H1 (cell line): ENCODE measurements at regions not wholly inside any gene's neighbourhood (a gene's known extent, or its start where the extent isn't known, plus 50 kb on each side); places are given as distances from the start of the nearest gene placed in this dataset.

Source experiments
- CTCF ChIA-PET: fragments of 300-600 bp; sonication (Branson Sonifier 250); formaldehyde crosslinking; loops from one replicate; lab custom pipeline; 2021; ENCODE audit not compliant: partially characterized antibody; lab: Charles Lee
- POLR2A ChIA-PET: fragments of 300-600 bp; sonication (Branson Sonifier 250); formaldehyde crosslinking; loops from one replicate; lab custom pipeline; 2021; ENCODE audit warnings: inconsistent platforms; ENCODE audit not compliant: partially characterized antibody; lab: Charles Lee
- DNase-seq, 2 experiments: peaks; one replicate each; pipeline versions ENCODE4 v3.0.0 to v3.0.0-alpha.2; 2010 to 2022; ENCODE audit warnings: low spot score in 2 of 2, low read depth in 1 of 2, mixed read lengths in 1 of 2
- FAIRE-seq: peaks from 2 replicates; lab custom pipeline; 2011; peaks lifted over from hg19 to GRCh38; lab: Jason Lieb, UNC
- H2AFZ ChIP-seq: 2 replicates; pipeline ENCODE4 v1.8.1; 2012; ENCODE audit warnings: low read length, inconsistent platforms
- H2AK5ac ChIP-seq: 2 replicates; pipeline ENCODE4 v1.6.1; 2013; ENCODE audit warnings: low read depth, low read length
- H2BK120ac ChIP-seq: replicated peaks from 2 replicates; pipeline ENCODE3; 2013; ENCODE audit warnings: low read depth, low read length, inconsistent platforms
- H2BK12ac ChIP-seq: 2 replicates; pipeline ENCODE4 v1.6.1; 2013; ENCODE audit warnings: low read depth, low read length
- H2BK15ac ChIP-seq: 2 replicates; pipeline ENCODE4 v1.6.1; 2013; ENCODE audit warnings: low read length
- H2BK20ac ChIP-seq: 2 replicates; pipeline ENCODE4 v1.6.1; 2013; ENCODE audit warnings: low read length
- H2BK5ac ChIP-seq: 2 replicates; pipeline ENCODE4 v1.6.1; 2013; ENCODE audit warnings: low read depth, low read length
- H3K14ac ChIP-seq: 2 replicates; pipeline ENCODE4 v1.6.1; 2013; ENCODE audit warnings: inconsistent platforms; ENCODE audit not compliant: insufficient read length
- H3K18ac ChIP-seq: 2 replicates; pipeline ENCODE4 v1.6.1; 2013; ENCODE audit warnings: low read length; ENCODE audit errors: extremely low read depth
- H3K23ac ChIP-seq: 2 replicates; pipeline ENCODE4 v1.6.1; 2013; ENCODE audit warnings: inconsistent platforms; ENCODE audit not compliant: insufficient read length
- H3K23me2 ChIP-seq: 2 replicates; pipeline ENCODE4 v1.6.1; 2013; ENCODE audit warnings: low read depth, low read length
- H3K27ac ChIP-seq: 2 replicates; pipeline ENCODE4 v1.6.1; 2011; ENCODE audit warnings: low read depth, low read length, inconsistent platforms
- H3K27me3 ChIP-seq, 4 experiments: replicated peaks in 1 of 4; 1 replicate in 1 of 4; 2 replicates in 3 of 4; pipeline versions ENCODE4 v1.6.1 to v1.8.1; 2011 to 2013; ENCODE audit warnings: low read length in 3 of 4, mild to moderate bottlenecking in 3 of 4, inconsistent platforms in 2 of 4, mixed read lengths in 2 of 4, moderate library complexity in 1 of 4; ENCODE audit not compliant: control insufficient read depth in 3 of 4, insufficient read depth in 3 of 4; ENCODE audit errors: extremely low read depth in 1 of 4
- H3K36me3 ChIP-seq, 4 experiments: 2 replicates each; pipeline versions ENCODE4 v1.6.1 to v1.8.1; 2011 to 2013; ENCODE audit warnings: mild to moderate bottlenecking in 4 of 4, low read length in 3 of 4, moderate library complexity in 2 of 4, control low read depth in 1 of 4, inconsistent platforms in 1 of 4; ENCODE audit not compliant: insufficient read depth in 4 of 4, control insufficient read depth in 2 of 4
- H3K4ac ChIP-seq: replicated peaks from 2 replicates; pipeline ENCODE3; 2013; ENCODE audit warnings: low read length, low read depth, mixed read lengths, inconsistent platforms; ENCODE audit not compliant: insufficient read length
- H3K4me1 ChIP-seq, 4 experiments: replicated peaks in 1 of 4; 1 replicate in 1 of 4; 2 replicates in 3 of 4; pipeline versions ENCODE4 v1.6.1 to v1.8.1; 2011 to 2013; ENCODE audit warnings: low read length in 3 of 4, inconsistent platforms in 2 of 4, mixed read lengths in 1 of 4; ENCODE audit not compliant: insufficient read depth in 4 of 4, control insufficient read depth in 3 of 4
- H3K4me2 ChIP-seq, 2 experiments: 2 replicates each; pipeline versions ENCODE4 v1.6.1 to v1.8.1; 2011 to 2013; ENCODE audit warnings: low read depth in 2 of 2, low read length in 2 of 2, control low read depth in 1 of 2, inconsistent platforms in 1 of 2, mild to moderate bottlenecking in 1 of 2; ENCODE audit not compliant: insufficient read depth in 1 of 2
- H3K4me3 ChIP-seq, 4 experiments: fragments of 200-600, 300-600 bp in 1 of 4; sonication (generic), shearing (Covaris generic), sonication (Bioruptor Twin) in 1 of 4; 2 replicates each; pipeline versions ENCODE4 v1.5.1 to v1.8.1; 2011 to 2016; ENCODE audit warnings: low read length in 4 of 4, low read depth in 3 of 4, control low read depth in 2 of 4, inconsistent platforms in 2 of 4, mild to moderate bottlenecking in 2 of 4, mixed read lengths in 1 of 4, moderate library complexity in 1 of 4; ENCODE audit not compliant: insufficient read depth in 2 of 4; ENCODE audit errors: extremely low read depth in 1 of 4
- H3K56ac ChIP-seq: replicated peaks from 2 replicates; pipeline ENCODE3; 2013; ENCODE audit warnings: low read depth, mild to moderate bottlenecking, mixed read lengths, low read length, inconsistent platforms; ENCODE audit not compliant: insufficient read length
- H3K79me1 ChIP-seq: 2 replicates; pipeline ENCODE4 v1.6.1; 2013; ENCODE audit warnings: low read depth, low read length, control low read depth
- H3K79me2 ChIP-seq, 2 experiments: 2 replicates each; pipeline versions ENCODE4 v1.6.1 to v1.8.1; 2012 to 2013; ENCODE audit warnings: low read length in 2 of 2, mild to moderate bottlenecking in 2 of 2, inconsistent platforms in 1 of 2; ENCODE audit not compliant: insufficient read depth in 2 of 2, control insufficient read depth in 1 of 2
- H3K9ac ChIP-seq, 4 experiments: replicated peaks in 1 of 4; 1 replicate in 1 of 4; 2 replicates in 3 of 4; pipeline versions ENCODE4 v1.6.1 to v1.8.1; 2011 to 2013; ENCODE audit warnings: low read depth in 3 of 4, low read length in 3 of 4, control low read depth in 2 of 4, mild to moderate bottlenecking in 2 of 4, moderate library complexity in 2 of 4, inconsistent platforms in 1 of 4; ENCODE audit errors: extremely low read depth in 1 of 4
- H3K9me3 ChIP-seq, 2 experiments: 2 replicates each; pipeline versions ENCODE4 v1.6.1 to v1.8.1; 2012 to 2013; ENCODE audit warnings: mild to moderate bottlenecking in 2 of 2, moderate library complexity in 2 of 2, control low read depth in 1 of 2, inconsistent platforms in 1 of 2, low read depth in 1 of 2, low read length in 1 of 2, mixed read lengths in 1 of 2; ENCODE audit not compliant: insufficient read depth in 2 of 2
- H4K20me1 ChIP-seq, 2 experiments: replicated peaks in 1 of 2; 2 replicates each; pipeline versions ENCODE3 to v1.8.1; 2011 to 2013; ENCODE audit warnings: inconsistent platforms in 2 of 2, low read length in 2 of 2, mild to moderate bottlenecking in 1 of 2; ENCODE audit not compliant: insufficient read depth in 2 of 2, control insufficient read depth in 1 of 2
- H4K5ac ChIP-seq: 2 replicates; pipeline ENCODE4 v1.6.1; 2013; ENCODE audit warnings: low read length, low read depth, mixed read lengths, inconsistent platforms; ENCODE audit not compliant: insufficient read length
- H4K8ac ChIP-seq: 2 replicates; pipeline ENCODE4 v1.8.0; 2013; ENCODE audit warnings: mild to moderate bottlenecking, moderate library complexity, low read length, inconsistent platforms; ENCODE audit not compliant: insufficient read depth; ENCODE audit errors: extremely low read depth
- H4K91ac ChIP-seq: replicated peaks from 2 replicates; pipeline ENCODE3; 2013; ENCODE audit warnings: low read length, mixed read lengths, inconsistent platforms; ENCODE audit not compliant: insufficient read length
- CREB1 ChIP-seq: IDR thresholded peaks from 2 replicates; pipeline ENCODE4 v1.6.1; 2012; ENCODE audit warnings: inconsistent platforms
- RAD21 ChIP-seq, 2 experiments: IDR thresholded peaks in 1 of 2; conservative IDR thresholded peaks in 1 of 2; 2 replicates each; pipeline ENCODE4 v1.6.1; 2011; ENCODE audit warnings: low read depth in 2 of 2, low read length in 2 of 2, improper control_type of control experiment in 1 of 2, inconsistent platforms in 1 of 2, mild to moderate bottlenecking in 1 of 2, moderate library complexity in 1 of 2
- TCF12 ChIP-seq: IDR thresholded peaks from 2 replicates; pipeline ENCODE4 v1.6.1; 2011; ENCODE audit warnings: low read depth, mild to moderate bottlenecking, low read length
- WGBS, 2 experiments: shearing (Covaris generic) in 1 of 2; methylation state at CpG; one replicate each; pipeline versions ENCODE4 v1.1.6 to v1.1.7; 2013 to 2015; ENCODE audit warnings: low lambda C conversion rate in 2 of 2, mixed read lengths in 2 of 2, inconsistent platforms in 1 of 2, low coverage in 1 of 2, missing lambda C conversion rate in 1 of 2; ENCODE audit not compliant: insufficient replicate concordance in 2 of 2, insufficient coverage in 1 of 2, insufficient read length in 1 of 2; ENCODE audit errors: extremely low coverage in 1 of 2, missing lambda C conversion rate in 1 of 2; 5-methylcytosine and 5-hydroxymethylcytosine counted together
- TF ChIP-seq, protein P1 (sequence below): IDR thresholded peaks from 2 replicates; pipeline ENCODE4 v1.6.1; 2011; ENCODE audit warnings: low read length, improper control_type of control experiment

DNA sequence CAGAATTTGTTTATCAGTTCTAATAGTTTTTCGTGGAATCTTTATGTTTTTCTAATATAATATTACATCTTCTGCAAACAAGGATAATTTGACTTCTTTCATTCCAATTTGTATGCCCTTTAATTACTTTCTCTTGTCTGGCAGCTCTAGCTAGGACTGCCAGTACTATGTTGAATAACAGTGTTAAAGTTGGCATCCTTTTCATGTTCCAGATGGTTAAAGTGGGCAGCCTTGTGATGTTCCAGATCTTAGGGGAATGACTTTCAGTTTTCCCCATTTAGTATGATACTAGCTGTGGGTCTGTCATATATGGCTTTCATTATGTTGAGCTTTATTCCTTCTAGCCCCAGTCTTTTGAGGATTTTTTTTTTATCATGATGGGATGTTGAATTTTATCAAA, 220.6 kb upstream of the WDFY3 start:
- H2AFZ ChIP-seq: no peak overlapping the region
- DNase-seq: no peak
- H4K91ac ChIP-seq: no peak overlapping the region
- H3K27me3 ChIP-seq: no peaks in the 10 kb centered on the region
- no peaks in the 10 kb centered on the region for H3K23me2 ChIP-seq
- H2BK5ac ChIP-seq: no peak overlapping the region
- H2AK5ac ChIP-seq: no peak overlapping the region
- no peak overlapping the region for H2BK12ac ChIP-seq
- no peak for FAIRE-seq
- H3K18ac ChIP-seq: no peak overlapping the region
- H3K4ac ChIP-seq: no peak overlapping the region
- no peaks in the 10 kb centered on the region for H4K20me1 ChIP-seq
- no peak overlapping the region for H2BK120ac ChIP-seq
- H3K36me3 ChIP-seq: no peaks in the 10 kb centered on the region
- H3K4me2 ChIP-seq: no peak overlapping the region
- no peak overlapping the region for H4K8ac ChIP-seq
- H3K4me3 ChIP-seq: no peak overlapping the region
- TF ChIP-seq TCF12 (no peak), CREB1 (no peak), RAD21 (IDR thresholded peaks at IDR 0.05 in 1 of 2, conservative IDR thresholded peaks at IDR 0.05 in 1 of 2; ENCODE audit: low read depth in 2 of 2, low read length in 2 of 2) (no peak)
- TF ChIP-seq, protein P1, sequence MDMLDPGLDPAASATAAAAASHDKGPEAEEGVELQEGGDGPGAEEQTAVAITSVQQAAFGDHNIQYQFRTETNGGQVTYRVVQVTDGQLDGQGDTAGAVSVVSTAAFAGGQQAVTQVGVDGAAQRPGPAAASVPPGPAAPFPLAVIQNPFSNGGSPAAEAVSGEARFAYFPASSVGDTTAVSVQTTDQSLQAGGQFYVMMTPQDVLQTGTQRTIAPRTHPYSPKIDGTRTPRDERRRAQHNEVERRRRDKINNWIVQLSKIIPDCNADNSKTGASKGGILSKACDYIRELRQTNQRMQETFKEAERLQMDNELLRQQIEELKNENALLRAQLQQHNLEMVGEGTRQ: no peak
- no peak overlapping the region for H2BK20ac ChIP-seq
- H3K79me2 ChIP-seq: no peaks in the 10 kb centered on the region
- H3K79me1 ChIP-seq: no peaks in the 10 kb centered on the region
- H3K9ac ChIP-seq: no peak overlapping the region
- H4K5ac ChIP-seq: no peak overlapping the region
- no peak overlapping the region for H3K23ac ChIP-seq
- ChIA-PET CTCF (interaction anchor here (0.6 kb wide), 1 partner anchor 421 kb away, joined by 3 read pairs; no protein-coding TSS in a partner anchor), POLR2A (no interaction called here)
- no peak overlapping the region for H3K56ac ChIP-seq
- H3K27ac ChIP-seq: no peak overlapping the region
- H3K14ac ChIP-seq: no peak overlapping the region
- no peak overlapping the region for H2BK15ac ChIP-seq
- 50% methylated on average over 1 of the region's 1 CpG; no CpG with 5 or more reads in 1 of the 2 experiments for WGBS, 2 experiments
- no peaks in the 10 kb centered on the region for H3K9me3 ChIP-seq
- H3K4me1 ChIP-seq: no peaks in the 10 kb centered on the region
